HG02798 (cell line): ENCODE measurements at regions not wholly inside any gene's neighbourhood (a gene's known extent, or its start where the extent isn't known, plus 50 kb on each side); places are given as distances from the start of the nearest gene placed in this dataset.
"Not testable (repeated sequence)": the region's sequence is repeated elsewhere in the genome, so short reads cannot be mapped to it uniquely, and the experiment has no call there.

Experiments
- ATAC-seq: cut with Tn5 transposase; IDR thresholded peaks from one replicate; pipeline ENCODE4 v1.9.1; 2021; ENCODE audit warnings: mild to moderate bottlenecking; ENCODE audit not compliant: unreplicated experiment, poor library complexity

DNA sequence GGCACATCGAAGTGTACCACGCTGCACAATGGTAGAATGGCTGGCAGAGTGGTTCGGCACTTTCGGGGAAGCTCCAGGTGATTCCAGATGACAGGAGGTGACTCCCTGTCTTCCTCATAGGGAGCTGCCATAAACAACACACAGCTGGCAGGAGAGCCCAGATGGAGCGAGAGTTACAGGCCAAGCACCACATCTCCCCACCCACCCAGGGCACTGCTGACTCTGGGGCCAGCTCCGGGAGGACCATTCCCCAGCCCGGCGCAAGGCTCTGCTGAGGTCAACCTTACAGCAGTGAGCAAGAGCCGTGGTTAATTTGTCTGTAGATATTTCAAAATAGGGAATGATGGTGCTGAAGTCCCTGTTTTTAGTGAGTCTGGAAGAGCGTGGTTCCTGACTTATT, 78.8 kb upstream of the HMGXB4 start:
- no peak for ATAC-seq

DNA sequence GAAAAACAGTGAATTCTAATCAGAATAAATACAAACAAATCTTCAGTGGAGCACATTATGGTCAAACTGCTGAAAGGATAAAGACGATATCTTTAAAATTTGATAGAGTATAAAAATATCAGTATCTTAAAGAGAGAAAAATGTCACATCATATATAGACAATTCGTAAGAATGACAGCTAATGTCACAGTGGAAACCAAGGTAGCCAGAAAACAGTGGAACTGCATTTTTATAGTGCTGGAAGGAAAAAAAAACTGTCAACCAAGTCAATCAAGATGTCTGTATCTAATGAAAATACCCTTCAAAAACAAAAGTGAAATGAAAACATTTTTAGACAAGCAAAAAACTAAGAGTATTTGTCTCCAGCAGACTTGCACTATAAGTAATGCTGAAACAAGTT, 73.4 kb upstream of the HMGXB4 start:
- ATAC-seq: no peak

DNA sequence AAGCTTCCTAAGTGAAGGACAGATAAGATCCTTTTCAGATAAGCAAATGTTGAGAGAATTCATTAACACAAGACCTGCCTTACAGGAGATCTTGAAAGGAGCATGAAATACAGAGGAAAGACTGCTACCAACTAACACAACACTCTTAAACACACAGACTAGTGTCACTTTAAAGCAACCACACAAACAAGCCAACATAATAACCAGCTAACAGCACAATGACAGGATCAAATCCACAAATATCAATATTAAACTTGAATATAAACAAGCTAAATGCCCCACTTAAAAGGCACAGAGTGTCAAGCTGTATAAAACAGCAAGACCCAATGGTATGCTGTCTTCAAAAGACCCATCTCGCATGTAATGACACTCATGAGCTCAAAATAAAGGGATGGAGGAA, 70.8 kb upstream of the HMGXB4 start:
- ATAC-seq: no peak

DNA sequence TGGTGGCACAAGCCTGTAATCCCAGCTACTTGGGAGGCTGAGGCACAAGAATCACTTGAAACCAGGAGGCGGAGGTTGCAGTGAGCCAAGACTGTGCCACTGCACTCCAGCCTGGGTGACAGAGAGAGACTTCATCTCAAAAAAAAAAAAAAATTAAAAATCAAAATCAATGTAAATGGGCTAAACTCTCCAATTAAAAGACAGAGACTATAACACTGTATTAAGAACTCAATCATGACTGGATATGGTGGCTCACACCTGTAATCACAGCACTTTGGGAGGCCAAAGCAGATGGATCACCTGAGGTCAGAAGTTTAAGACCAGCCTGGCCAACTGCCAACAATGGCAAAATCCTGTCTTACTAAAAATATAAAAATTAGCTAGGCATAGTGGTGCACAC, 68.4 kb upstream of the HMGXB4 start:
- ATAC-seq: not testable (repeated sequence)

DNA sequence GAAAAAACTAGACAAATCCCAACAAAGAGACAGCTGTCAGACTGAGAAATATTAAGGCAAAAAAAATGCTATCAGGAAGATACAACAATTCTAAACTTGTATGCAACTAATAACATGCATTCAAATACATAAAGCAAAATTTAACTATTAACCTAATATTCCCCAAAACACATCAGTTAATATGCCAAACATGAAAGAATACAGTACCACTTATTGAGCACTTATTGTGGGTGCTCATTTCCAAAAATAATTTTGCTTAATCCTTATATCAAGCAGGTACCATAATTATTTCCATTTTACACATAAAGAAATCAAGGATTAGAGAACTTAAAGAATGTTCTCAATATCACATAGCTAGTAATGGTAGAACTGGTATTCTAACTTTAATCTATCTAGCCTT, 67.7 kb upstream of the HMGXB4 start:
- no peak for ATAC-seq

DNA sequence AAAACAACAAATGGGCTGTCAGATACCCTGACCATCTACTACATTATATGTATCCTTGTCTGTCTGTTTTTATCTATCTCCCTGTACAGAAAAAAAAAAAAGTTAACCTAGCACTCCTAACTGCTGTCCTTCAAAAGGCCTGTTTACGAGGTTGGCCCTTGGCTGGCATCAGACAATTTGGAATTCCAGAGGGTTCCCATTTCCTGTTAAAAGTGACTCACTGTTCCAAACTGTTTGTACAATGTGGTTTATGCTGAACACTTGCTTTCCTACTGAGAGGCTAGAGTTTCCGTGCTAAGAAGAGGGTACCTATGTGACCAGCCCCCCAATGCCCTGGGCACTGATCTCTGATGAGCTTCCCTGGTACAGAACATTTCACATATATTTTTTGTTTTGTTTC, 65.9 kb upstream of the HMGXB4 start:
- ATAC-seq: no peak

DNA sequence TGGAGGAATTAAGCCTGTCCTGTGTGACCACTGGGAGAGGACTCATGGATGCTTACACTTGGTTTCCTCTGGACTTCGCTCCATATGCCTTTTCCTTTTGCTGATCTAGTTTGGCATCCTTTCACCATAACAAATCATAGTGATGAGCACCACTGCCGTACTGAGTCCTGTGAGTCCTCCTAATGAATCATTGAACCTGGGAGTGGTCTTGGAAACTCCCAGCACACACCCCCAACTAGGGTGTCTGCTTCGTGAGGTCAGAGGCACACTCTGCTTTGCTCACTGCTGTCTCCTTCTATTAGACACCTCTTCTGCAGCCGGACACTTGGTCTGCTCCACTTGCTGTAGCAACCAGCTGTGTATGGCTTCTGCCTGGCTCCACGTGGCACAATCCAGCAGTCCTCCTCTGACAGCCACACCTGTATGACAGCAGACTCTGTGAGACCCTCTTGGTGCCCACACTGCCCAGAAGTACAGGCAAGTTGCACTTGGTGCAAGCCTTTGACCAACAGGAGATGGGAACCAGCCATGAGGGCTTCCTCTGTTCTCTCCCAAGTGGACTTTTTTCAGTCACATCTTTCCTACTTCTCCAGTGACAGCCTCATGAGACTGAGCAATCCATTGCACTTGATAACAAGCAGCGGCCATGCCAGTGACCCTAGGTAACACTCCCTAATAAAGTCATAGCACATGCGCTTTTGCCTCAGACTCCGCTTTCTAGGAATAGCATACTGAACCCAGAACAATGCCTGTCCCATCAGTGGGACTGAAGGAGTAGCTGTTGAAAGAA, 65.0 kb upstream of the HMGXB4 start:
- ATAC-seq: no peak

DNA sequence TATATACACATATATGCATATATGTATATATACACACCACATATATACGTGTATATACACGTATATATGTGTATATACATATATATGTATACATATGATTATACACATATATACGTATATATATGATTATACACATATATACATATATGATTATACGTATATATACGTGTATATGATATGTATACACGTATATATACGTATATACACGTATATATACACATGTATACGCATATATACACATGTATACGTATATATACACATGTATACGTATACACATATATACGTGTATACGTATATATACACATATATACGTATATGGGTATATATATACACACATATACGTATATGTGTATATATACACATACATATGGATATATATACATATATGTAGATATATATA, 62.1 kb upstream of the HMGXB4 start:
- ATAC-seq: no peak

DNA sequence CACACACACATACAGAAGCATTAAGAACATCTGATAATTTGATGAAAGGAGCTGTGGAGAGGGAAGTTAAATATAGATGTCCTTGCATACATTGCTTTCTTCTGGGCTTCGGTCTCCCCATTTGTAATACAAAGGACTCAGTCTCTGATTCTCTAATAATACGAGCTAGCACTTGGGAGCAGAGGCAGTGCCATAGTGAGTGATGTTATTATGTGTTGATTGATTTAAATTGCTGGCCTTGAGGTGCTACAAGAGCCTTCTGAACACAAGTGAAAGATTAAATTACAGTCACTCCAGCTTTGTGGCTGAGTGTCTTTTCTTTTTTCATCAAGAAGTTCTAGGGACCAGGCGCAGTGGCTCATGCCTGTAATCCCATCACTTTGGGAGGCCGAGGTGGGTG, 61.5 kb upstream of the HMGXB4 start:
- no peak for ATAC-seq

DNA sequence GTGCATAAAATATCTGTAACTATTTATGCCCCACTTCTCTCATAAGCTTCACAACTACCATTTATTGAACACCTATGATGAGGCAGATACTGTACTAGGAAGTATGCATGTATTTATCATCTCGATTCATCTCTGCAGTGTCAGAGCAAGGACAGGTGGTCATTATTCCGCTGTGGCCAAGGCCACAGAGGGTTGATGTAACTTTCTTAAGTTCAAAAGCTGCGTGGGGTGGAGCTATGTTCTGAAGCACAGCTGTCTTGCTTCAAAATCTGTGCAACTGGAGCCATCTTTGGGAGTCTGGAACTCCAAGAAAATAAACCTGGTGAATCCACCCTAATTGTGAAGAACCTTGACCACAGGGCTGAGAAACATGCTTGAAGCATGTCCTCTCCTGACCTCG, 60.2 kb upstream of the HMGXB4 start:
- no peak for ATAC-seq

DNA sequence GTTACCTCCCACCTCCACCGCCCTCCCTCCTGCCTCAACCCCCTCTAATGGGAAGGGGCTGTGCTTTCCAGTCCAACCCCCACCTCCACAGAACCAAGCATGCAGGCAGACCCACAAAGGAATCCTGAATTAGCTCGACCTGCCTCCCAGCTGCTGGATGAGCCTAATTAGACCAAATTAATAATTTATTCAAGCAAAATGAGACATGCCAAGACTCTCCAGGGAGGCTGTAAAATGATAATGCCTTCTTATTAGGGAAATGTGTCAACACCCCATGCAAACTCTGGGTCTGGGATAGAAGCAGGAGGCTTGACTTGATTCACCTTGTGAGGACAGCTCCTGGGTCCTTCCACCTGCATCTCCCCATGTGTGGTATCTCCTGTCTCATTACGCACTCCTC, 59.4 kb upstream of the HMGXB4 start:
- no peak for ATAC-seq

DNA sequence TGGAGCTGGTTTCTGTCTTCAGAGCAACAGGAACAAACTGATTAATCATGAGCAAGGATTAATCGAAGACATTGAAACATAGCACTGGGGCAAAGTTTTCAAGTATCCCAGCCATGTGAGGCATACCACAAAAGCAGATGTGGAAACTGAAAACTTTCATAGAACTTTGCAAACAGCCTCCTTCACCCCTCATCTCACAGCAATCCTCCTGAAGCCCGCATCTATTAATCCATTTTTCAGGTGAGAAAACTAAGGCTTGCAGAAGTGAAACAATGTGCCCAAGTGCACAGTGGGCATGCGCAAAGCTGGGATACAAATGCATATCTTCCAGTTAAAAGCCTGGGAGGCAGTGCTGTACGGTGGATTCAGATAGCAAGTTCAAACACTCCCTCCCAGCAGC, 58.6 kb upstream of the HMGXB4 start:
- ATAC-seq: no peak

DNA sequence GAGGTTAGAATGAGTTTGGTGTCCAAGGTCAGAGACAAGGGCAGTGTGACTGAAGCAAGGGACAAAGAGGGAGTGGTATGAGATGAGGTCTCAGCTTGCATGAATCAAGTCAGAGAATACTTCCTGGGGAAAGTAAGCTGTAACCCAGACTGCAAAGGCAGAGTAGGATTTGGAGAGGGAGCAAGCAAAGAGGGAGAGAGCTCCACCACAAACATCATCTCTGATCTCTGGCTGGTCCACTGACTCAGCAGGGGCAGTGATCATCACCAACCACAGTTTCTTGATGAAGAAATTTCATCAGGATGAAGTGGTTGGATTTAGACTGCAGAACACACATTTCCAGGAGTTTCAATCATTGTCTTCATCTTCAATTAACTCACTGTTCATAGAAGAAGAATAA, 54.9 kb upstream of the HMGXB4 start:
- ATAC-seq: no peak

DNA sequence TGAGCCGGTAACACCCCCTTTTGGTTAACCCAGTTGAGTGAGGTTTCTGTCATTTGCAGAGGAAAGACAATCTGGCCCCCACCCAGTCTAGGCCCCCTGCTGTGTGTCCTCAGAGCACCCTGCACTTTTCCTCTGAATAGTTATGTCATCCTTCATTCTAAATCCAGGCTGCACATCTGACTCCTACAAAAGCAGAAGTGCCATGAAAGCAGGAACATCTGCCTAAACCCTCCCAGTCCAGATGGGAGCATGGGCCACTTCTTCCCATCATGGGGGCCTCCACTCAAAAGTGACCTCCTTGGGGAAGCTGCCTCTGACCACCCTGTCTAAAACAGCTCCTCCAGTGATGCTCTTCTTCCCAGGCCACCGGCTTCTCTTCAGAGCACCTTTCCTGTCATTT, 53.7 kb upstream of the HMGXB4 start:
- ATAC-seq: no peak

DNA sequence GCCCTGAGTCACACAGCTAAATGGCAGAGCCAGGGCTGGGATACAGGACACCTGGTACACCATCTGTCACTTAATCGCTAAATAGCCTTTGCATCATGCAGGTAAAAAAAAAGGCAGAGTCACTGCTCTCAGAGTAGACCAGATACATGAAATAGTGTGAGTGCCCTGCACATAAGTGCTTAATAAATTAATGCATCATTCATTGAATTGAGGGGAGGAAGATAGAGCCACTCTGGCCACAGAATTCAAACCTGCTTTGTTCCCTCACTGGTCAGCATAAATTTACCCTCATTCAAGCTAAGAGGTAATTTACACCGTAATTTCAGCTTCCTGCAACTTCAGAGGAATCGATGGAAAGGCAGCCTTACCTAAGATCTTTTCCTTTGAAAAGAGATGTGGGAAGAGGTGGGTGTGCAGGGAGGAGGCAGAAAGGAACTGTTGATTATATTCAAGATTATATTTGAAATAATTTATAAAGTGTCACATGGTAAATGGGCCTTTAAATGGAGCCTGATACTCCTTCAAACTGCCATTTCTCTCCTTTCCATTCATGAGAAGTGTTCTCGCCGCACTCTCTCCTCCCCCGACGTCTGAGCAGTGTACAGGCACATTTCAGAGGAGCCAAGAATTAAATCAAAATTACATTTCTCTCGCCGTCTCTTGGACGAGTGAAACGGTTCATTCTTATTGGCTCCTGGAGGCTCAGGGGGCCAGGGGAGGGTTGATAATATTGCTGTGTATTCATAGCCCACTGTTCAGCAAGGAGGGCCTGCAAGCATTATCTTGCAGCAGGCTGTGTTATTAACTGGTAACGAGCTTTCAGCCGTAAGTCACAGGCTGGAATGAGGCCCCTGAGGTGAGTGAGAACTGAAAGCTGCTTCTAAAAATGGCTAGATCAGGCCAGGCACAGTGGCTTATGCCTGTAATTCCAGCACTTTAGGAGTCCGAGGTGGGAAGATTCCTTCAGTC, 52.2 kb upstream of the HMGXB4 start:
- no peak for ATAC-seq

DNA sequence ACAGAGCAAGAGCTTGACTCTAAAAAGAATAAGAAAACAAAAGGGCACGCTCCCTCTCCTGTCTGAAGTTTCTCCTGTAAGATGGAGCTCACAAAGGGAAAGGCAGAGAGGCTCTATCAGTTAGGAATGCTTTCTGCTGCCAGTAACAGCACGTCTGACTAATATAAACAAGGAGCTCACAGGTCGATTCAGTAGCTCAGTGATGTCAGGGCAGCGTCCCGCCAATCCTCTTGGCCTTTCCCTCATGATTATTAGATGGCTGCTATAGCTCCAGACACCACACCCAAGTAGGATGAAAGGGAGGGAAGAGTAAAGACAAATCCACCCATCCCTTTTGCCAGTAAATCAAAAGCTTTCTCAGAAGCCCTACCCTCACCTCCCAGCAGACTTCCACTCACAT, 51.3 kb upstream of the HMGXB4 start:
- ATAC-seq: no peak

DNA sequence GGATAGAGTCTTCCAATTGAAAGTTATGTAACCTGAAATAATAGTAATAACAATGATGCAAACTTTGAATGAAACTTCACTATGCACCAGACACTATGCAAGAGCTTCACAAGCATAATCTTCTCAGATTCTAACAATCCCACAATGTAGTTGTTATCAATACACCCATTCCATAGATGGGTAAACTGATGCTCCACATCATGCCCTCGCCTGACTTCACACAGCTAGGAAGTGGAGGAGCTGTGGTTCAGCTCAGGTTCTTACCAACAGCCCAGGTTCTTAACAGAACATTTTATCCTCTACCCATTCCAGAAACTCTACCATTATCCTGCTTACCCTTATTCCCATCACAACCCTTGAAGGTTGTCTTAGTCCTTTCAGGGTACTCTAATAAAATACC, 50.4 kb upstream of the HMGXB4 start:
- ATAC-seq: no peak
